ENCODE measurements at regions not wholly inside any gene's neighbourhood (a gene's known extent, or its start where the extent isn't known, plus 50 kb on each side); places are given as distances from the start of the nearest gene placed in this dataset.
"Not testable (repeated sequence)": the region's sequence is repeated elsewhere in the genome, so short reads cannot be mapped to it uniquely, and the experiment has no call there.

DNA sequence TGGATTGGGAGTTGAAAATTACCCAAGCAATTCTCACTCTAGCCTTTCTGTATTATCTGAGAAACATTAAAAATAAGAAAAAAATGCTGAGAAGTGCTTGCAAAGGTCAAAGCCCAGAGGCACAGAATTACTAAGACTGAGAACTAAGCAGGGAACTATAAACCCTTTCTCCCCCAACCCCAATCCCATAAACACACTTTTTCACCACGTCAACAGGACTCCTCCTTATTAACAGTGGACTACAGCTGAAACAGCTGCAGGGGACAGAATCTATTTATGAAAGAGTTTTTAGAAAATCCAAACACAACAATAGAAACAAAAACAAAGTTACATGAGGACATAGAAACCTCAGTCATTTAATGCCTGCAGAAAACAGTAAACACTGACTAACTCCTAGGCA, 984.1 kb downstream of the TRAM1L1 start:
- no peak for DNase-seq

DNA sequence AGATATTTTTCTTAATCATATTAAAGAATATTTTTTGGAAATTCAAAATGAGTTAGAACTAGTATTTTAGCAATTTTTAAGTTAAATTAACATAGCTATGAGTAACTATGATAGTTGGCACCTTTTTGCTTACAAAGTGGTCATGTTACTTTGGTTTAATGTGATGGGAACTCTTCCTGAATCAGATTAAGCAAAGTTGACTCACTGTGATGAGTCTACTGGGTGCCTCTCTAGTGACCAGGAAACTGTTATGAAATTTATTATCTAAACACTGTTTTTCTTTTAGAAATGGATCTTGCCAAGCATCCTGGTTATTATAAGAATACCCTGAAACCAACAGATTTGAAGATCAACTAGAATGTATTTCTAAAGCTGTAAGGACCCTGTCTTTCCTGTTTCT, 985.8 kb downstream of the TRAM1L1 start:
- DNase-seq, result no peak

DNA sequence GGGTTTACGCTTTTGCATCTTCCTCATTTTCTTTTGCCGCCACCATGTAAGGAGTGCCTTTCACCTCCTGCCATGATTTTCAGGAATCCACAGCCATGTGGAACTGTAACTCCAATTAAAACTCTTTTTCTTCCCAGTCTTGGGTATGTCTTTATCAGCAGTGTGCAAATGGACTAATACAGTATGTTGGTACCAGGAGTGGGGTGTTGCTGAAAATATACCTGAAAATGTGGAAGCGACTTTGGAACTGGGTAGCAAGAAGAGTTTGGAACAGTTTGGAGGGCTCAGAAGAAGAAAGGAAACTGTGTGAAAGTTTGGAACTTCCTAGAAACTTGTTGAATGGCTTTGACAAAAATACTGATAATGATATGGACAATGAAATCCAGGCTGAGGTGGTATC, 983.9 kb upstream of the NDST4 start:
- not testable (repeated sequence) for DNase-seq

DNA sequence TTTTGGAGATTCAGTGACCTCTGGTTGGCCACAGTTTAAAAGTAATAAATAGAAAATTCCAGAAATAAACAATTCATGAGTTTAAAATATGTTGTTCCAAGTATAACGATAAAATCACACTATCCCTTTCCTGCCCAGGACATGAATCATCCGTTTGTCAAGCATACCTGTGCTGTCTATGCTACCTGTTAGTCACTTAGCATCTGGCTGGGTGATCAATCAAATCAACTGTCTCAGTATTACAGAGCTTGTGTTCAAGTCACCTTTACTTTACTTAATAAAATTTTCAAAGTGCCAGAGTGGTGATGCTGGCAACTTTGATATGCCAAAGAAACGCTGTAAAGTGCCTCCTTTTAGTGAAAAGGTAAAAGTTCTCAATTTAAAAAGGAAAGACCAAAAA, 979.5 kb upstream of the NDST4 start:
- no peak for DNase-seq

DNA sequence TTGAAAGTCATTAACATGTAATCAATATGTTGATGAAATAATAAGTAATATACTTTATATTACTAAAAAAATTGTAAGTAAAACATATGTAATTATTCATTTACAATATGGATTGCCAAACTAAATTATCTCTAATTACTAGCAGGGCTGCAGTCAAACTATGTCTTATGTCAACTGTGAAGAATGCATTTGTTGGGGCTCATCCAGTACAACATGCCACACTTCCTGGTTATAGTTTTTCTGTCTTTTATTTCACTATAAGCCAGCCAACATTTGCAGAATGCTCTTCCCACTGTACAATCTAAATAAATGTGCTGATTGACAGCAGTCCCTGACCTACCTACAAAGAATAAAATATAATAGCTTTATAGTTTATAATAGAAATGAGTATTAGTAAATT, 975.4 kb upstream of the NDST4 start:
- no peak for DNase-seq

DNA sequence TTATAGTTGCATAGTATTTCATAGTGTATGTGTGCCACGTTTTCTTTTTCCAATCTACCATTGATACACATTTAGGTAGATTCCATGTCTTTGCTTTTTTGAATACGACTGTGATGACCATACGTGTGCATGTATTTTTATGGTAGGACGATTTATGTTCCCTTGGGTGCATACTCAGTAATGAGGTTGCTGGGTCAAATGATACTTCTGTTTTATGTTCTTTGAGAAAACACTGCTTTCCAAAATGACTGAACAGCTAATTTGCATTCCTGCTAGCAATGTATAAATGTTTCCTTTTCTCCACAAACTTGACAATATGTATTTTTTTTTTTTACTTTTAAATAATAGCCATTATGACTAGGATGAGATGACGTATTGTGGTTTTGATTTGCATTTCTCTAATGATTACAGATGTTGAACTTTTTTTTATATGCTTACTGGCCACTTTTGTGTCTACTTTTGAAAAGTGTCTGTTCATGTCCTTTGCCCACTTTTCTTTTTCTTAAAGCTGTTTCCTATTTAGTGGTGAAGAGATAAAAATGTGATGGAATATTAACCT, 969.5 kb upstream of the NDST4 start:
- DNase-seq, result no peak

DNA sequence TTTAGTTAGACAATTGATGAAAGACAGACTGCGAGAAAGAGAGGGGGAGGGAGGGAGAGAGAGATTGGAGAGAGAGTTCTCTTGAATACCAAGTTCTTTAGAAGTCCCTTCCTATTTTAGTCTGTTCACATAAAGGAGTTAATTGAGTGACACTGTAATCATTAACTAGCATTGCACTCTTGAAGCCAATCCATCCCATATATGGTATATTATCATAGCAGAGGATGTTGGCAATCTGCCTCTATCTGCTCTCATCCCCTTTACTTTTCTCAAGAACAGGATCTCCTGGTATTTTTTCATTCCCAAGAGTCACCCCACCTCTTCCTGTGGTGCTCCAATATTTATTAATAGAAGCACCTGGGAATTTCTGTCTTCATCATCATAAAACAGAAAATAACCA, 959.6 kb upstream of the NDST4 start:
- no peak for DNase-seq

DNA sequence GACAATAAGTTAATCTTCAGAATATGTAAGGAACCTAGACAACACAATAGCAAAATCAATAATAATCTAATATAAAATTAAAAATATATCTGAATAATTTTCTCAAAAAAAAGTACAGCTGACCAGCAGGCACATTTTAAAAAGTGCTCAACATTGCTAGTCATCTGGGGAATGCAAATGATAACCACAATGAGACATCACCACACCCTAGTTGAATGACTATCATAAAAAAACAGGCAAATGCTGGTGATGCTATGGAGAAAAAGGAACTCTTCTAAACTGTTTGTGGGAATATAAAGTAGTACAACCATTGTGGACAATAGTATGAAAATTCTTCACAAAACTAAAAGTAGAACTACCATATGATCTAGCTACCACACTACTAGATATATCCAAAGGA, 956.9 kb upstream of the NDST4 start:
- DNase-seq, result no peak

DNA sequence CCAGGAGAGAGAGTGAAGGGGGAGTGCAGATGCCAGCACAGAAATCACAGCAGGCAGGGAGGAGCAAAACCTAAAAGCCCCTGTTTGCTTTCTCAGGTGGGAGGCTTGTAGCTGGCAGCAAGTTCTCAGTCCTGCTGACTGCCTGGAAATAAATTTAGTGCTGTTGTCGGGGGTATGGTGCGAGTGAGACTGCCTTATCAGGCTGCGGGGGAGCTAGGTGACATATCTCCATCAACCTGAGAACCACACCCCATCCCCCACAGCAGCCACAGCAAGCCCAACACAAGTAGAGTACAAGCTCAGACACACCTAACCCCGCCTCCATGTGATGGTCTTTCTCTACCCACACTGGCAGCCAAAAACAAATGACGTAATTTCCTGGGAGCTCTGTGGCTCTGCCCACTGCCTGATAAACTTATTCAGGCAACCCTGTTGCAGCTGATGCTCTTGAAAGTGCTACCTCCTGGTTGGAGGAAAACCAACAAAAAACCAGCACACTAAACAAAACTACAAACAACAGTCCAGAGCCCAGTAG, 953.4 kb upstream of the NDST4 start:
- DNase-seq, result no peak

DNA sequence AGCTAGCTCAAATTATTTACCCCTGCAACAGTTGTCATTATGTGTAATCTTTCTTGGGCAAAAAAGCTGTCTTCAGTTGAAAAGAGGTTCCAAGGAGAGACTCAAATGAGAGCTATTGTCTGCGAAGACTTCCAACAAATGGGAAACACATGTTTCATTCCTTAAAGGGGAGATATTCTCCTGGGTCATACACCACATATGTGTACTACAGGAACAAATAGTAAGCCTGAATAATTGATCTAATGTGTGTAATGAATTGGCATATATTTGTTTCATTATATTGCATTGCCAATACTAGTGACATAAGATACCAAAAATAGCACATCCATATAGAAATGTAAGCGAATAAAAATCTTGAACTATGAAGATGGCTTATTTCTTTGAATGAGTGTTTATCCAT, 950.9 kb upstream of the NDST4 start:
- DNase-seq, result no peak

DNA sequence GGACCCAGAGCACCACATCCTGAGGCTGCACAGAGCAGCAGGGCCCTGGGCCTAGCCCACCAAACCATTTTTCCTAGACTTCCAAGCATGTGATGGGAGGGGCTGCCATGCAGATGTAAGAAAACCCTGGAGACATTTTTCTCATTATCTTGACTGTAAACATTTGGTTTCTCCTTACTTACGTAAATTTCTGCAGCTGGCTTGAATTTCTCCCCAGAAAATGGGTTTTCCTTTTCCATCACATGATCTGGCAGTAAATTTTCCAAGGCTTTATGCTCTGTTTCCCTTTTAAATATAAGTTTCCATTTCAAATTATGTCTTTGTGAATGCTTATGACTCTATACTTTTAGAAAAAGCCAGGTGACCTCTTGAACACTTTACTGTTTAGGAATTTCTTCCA, 945.9 kb upstream of the NDST4 start:
- no peak for DNase-seq

DNA sequence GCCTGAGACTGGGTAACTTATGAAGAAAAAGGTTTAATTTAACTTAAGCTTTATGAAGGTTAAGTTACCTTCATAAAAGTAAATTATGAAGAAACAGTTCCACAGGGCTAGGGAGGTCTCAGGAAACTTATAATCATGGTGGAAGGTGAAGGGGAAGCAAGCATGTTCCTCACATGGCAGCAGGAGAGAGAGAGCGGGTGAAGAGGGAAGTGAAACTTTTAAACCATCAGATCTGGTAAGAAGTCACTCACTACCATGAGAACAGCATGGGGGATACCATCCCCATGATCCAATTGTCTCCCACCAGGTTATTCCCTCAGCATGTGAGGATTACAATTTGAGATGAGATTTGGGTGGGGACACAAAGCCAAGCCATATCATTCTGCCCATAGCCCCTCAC, 944.7 kb upstream of the NDST4 start:
- no peak for DNase-seq

DNA sequence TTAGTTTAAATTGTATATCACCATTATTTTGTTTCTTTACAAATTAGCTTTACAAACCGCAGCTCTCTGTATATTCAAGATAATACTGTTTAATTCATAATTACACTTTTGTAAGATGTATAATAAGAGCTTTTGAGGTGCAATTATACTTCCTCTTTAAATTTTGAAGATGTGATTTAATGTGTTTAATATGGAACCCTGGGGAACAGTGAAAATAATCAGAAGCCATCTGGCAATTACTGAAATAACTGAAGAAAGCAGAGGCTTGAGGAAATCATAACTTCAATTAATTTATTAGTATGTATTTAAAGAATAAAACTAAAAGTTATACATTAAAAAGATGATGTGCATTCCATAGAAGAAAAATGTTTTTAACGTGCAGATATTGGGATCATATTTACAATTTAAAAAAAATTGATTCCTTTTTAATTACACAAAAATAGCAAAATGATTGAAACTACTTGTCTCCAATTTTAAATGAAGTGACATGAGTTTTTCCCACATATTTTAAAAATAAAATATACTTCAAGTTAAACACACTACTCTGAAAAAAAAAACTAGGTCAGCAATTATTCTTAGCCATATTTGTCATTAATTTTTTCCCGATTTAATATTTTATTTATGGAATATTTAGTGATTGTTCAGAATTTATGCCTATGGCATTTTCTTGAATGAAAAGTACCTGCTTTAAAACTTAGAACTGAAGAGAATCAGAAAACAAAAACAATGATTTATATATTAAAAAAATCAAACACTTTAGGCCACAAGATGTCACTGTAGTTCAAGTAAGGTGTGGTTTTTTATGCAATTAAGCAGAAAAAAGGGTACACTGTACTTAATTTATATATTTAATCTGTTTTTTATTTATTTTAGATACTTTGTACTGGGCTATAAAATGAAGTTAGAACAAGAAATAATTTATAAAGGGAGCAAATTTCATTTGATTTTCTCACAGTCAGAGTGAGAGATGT, 942.7 kb upstream of the NDST4 start:
- DNase-seq, result no peak

DNA sequence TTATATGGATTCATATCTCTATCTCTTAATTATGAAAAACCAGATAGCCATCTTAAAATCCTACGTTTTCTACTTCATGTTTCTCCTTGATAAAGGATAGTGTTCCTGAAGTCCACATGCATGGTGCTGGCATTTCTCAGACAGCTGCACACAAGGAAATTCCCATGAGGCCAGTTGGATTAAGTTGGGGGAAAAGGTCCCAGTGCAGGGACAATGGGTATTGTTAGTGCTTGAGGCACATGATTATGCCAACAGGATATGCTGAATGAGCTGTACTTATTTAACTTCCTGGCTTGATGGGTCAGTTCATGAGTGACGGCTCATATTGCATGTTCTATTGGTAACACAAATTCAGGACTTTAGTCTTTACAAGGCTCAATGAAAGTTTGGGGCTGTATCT, 913.9 kb upstream of the NDST4 start:
- DNase-seq, result no peak

DNA sequence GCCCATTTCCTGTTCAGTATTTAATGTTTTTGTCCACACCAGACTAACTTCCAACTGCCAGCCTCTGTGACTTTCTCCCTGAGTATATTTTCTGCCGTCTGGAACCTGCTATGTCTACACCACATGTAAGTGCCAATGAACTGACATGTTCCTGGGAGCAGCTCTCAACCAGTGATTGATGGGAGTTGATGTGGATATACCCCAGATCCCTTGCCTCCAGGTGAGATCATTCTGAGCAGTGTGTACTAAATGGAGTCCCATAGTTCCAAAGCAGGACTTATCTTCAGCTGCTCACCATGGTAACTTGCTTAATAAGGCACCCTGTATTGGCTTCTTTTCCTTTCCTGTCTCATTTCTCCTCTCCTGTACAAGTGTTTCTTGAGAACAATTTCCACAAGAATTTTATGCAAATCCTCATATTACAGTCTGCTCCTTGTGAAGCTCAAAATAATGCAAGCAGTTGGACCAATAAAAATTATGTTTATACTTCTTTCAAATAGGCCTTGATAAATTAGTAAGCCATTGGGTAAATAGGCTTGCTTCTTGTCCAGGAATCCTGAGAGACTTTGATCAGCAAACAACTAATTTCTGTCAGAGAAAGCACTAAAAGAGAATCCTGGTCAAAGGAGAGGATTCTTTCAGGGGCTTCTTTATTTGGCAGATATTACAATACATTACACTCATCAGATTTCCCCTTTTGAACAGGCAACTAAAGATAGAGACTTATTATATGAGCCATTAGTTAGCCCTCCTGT, 911.7 kb upstream of the NDST4 start:
- DNase-seq, result no peak

DNA sequence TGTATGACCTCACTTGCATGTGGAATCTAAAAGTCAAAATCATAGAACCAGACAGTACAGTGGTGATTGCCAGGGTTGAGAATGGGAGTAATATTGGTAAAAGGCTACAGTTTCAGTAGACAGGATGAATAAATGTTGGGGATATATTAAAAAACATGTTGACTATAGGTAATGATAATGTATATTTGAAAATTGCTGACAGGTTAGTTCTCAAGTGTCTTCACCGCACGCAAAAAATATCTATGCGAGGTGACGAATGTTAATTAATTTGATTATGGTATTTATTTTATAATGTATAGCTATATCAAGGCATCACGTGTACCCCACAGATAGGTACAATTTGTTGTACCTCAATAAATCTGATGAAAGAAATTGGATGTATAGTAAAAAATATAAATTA, 909.6 kb upstream of the NDST4 start:
- DNase-seq, result no peak

DNA sequence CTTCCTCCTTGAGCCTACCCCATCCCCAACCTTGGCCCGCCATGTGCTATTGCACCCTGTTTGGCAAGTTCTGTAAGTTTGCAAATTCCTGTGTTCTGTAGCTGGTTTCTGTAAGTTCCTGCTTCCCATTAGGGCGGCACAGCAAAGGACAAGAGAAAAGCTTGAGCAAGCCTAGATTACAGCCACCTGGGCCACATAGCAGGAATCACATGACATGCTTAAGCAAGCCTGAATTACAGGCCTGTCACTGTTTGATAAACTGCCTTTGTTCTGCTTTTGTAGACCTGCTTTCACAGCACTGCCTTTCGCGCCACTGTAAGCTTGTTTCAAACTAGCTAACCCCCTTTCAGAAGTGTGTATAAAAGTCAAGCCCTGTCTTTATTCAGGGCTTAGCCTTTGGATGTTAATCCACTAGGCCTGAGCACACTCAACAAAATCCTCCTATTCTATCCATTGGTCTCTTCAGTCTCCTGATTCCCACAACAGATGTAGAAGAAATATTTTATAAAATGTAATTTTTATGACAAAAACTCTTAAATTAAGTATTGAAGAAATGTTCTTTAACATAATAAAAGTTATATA, 906.8 kb upstream of the NDST4 start:
- no peak for DNase-seq

DNA sequence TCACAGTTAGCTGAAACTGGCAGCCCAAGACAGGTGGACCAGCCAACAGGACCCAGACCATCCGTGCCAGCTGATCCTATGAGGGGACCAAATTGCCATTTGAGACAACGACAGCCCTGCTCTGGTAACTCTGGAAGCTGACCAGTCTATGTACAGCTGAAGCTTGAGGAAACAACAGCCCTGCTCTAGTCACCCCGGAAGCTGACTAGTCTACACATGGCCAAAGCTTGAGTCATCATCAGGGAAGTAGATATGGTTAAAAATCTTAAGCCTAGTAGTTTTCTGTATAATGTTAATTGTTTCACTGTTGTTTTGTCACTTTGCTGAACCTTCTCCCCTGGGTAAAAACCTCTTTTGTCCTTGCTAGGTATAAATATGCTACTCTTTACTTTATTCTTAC, 905.4 kb upstream of the NDST4 start:
- no peak for DNase-seq

DNA sequence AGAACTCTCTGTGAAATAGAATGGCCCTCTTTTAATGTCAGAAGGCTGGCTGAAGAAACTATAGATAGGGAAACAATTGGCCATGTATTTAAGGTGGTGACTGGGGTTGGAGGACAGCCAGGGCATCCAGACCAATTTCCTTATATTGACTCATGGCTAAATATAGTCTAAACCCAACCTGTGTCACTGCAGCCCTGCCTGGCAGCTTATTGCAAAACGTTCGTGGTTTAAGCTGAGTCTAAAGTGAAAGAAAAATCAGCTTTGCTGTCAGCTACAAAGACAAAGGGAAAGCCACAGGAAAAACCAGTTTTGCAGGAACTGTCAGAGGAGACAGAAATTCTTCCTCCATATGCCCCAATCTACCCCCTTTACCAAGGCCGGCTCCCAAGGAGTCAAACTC, 902.8 kb upstream of the NDST4 start:
- no peak for DNase-seq

DNA sequence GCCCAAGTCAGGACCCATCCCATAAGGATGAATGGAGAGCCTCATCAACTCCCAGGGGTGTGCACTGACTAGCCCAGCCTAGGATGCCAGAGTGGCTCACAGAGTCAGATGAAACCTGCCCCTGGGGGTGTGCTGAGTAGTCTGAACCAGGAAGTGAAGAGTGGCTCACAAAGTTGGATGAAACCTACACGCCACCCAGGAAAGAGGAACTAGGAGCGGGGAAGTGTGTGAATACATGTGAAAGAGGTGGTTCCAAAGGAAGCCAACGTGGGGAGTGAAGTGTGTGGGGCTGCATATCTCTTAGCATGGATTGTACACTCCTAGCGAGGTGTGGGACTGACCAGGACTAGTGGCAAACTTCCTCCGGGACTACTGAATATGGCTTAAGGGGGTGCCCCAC, 902.1 kb upstream of the NDST4 start:
- no peak for DNase-seq

DNA sequence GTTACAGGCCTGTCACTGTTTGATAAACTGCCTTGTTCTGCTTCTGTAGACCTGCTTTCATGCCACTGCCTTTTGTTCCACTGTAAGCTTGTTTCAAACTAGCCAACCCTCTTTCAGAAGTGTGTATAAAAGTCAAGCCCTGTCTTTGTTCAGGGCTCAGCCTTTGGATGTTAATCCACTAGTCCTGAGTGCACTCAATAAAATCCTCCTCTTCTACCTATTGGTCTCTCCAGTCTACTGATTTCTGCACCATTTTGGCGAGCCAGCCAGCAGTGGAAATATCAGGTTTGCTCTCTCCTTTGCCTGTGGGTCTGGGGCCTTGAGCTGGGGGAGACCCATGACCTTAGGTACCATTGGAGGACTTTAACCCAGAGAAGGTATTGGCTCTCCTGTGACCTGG, 901.6 kb upstream of the NDST4 start:
- DNase-seq, result no peak

DNA sequence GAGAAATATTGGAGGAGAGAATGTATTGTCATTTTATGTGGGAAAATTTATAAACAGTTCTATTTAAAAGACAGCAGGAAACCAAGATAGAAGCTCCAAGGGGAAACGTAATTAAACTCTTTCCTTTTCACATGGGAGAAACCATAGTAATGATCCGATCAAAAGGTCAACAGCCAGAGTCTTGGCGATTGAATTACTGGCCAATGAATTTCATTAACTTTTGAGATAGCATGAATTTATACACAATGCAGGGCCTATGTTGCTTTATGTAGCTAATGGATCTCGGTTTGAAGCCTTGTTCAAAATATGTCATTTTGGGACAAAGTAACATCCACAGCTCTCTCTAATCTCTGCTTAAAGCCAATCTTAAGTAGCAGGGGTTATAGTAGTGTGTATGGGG, 897.5 kb upstream of the NDST4 start:
- no peak for DNase-seq

DNA sequence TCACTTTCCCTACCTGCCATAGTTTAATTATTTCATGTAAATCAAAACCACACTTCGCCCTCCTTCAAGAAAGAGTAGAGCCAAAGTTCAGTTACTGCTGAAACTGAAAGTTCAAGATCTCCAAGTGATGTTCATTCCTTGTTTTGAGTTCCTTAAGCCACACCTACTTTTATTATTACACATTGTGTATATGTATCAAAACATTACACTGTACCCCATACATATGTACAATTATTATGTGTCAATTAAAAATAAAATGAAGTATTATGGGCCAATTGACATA, 892.3 kb upstream of the NDST4 start:
- no peak for DNase-seq
